ENCODE measurements at regions not wholly inside any gene's neighbourhood (a gene's known extent, or its start where the extent isn't known, plus 50 kb on each side); places are given as distances from the start of the nearest gene placed in this dataset.

- DNase-seq = no peak
Measured at GRCh38 chr14:32006263-32007110, 70.6 kb upstream of the ARHGAP5 start.

GRCh38 chr14:32007755-32008362 lies 69.2 kb upstream of the ARHGAP5 start:
- DNase-seq = no peak

GRCh38 chr14:32008602-32009193 lies 68.4 kb upstream of the ARHGAP5 start:
- no peak for DNase-seq

GRCh38 chr14:32009221-32009975 lies 67.7 kb upstream of the ARHGAP5 start:
- DNase-seq = no peak

GRCh38 chr14:32009976-32010581 lies 67.0 kb upstream of the ARHGAP5 start:
- DNase-seq = no peak

- no peak for DNase-seq
Measured at GRCh38 chr14:32010604-32011125, 66.4 kb upstream of the ARHGAP5 start.

GRCh38 chr14:32011225-32011624 lies 65.9 kb upstream of the ARHGAP5 start:
- DNase-seq = no peak

- DNase-seq = no peak
Measured at GRCh38 chr14:32012062-32012461, 65.0 kb upstream of the ARHGAP5 start.

- no peak for DNase-seq
Measured at GRCh38 chr14:32012571-32012970, 64.5 kb upstream of the ARHGAP5 start.

- DNase-seq = no peak
Measured at GRCh38 chr14:32013083-32013482, 64.0 kb upstream of the ARHGAP5 start.

GRCh38 chr14:32014057-32014456 lies 63.0 kb upstream of the ARHGAP5 start:
- DNase-seq = no peak

GRCh38 chr14:32014498-32014897 lies 62.6 kb upstream of the ARHGAP5 start:
- DNase-seq = no peak

GRCh38 chr14:32015166-32015565 lies 61.9 kb upstream of the ARHGAP5 start:
- no peak for DNase-seq

- DNase-seq = no peak
Measured at GRCh38 chr14:32017587-32017986, 59.5 kb upstream of the ARHGAP5 start.

- DNase-seq = no peak
Measured at GRCh38 chr14:32018391-32019092, 58.6 kb upstream of the ARHGAP5 start.

- no peak for DNase-seq
Measured at GRCh38 chr14:32019276-32019675, 57.8 kb upstream of the ARHGAP5 start.

GRCh38 chr14:32020882-32021281 lies 56.2 kb upstream of the ARHGAP5 start:
- DNase-seq = no peak

GRCh38 chr14:32021341-32021740 lies 55.8 kb upstream of the ARHGAP5 start:
- DNase-seq = no peak

GRCh38 chr14:32022525-32022924 lies 54.6 kb upstream of the ARHGAP5 start:
- DNase-seq = no peak

- DNase-seq = no peak
Measured at GRCh38 chr14:32022938-32023466, 54.1 kb upstream of the ARHGAP5 start.

GRCh38 chr14:32023540-32023939 lies 53.6 kb upstream of the ARHGAP5 start:
- DNase-seq = no peak
